ENCODE measurements at regions not wholly inside any gene's neighbourhood (a gene's known extent, or its start where the extent isn't known, plus 50 kb on each side); places are given as distances from the start of the nearest gene placed in this dataset.

- TF ChIP-seq CTCF (IDR thresholded peaks at IDR 0.05) (no peak), POLR2A (IDR thresholded peaks at IDR 0.05) (no peak)
These were observed 605.4 kb upstream of the CLINT1 start for GRCh38 chr5:158464383-158464782.
